Effector CD4-positive, alpha-beta T cell (primary cell): ENCODE measurements at regions not wholly inside any gene's neighbourhood (a gene's known extent, or its start where the extent isn't known, plus 50 kb on each side); places are given as distances from the start of the nearest gene placed in this dataset.
"Not testable (repeated sequence)": the region's sequence is repeated elsewhere in the genome, so short reads cannot be mapped to it uniquely, and the experiment has no call there.

Source experiments
- DNase-seq: peaks from one replicate; pipeline ENCODE4 v3.0.0-alpha.2; 2020

- no peak for DNase-seq
Measured at GRCh38 chr15:69554279-69554961, 101.8 kb downstream of the RPLP1 start.

GRCh38 chr15:69555080-69555479 lies 102.5 kb downstream of the RPLP1 start:
- no peak for DNase-seq

- DNase-seq = no peak
Measured at GRCh38 chr15:69556344-69556743, 103.7 kb downstream of the RPLP1 start.

GRCh38 chr15:69557020-69557706 lies 104.5 kb downstream of the RPLP1 start:
- no peak for DNase-seq

- no peak for DNase-seq
Measured at GRCh38 chr15:69557707-69558409, 105.2 kb downstream of the RPLP1 start.

- DNase-seq = no peak
Measured at GRCh38 chr15:69559440-69560190, 107.0 kb downstream of the RPLP1 start.

- DNase-seq = no peak
Measured at GRCh38 chr15:69561071-69561784, 108.6 kb downstream of the RPLP1 start.

GRCh38 chr15:69562116-69562515 lies 109.5 kb downstream of the RPLP1 start:
- DNase-seq = no peak

GRCh38 chr15:69562564-69562963 lies 109.9 kb downstream of the RPLP1 start:
- no peak for DNase-seq

- DNase-seq = no peak
Measured at GRCh38 chr15:69565066-69565655, 112.5 kb downstream of the RPLP1 start.

GRCh38 chr15:69567238-69567760 lies 114.7 kb downstream of the RPLP1 start:
- not testable (repeated sequence) for DNase-seq

- no peak for DNase-seq
Measured at GRCh38 chr15:69568173-69569009, 115.8 kb downstream of the RPLP1 start.

GRCh38 chr15:69570454-69570853 lies 117.8 kb downstream of the RPLP1 start:
- no peak for DNase-seq

GRCh38 chr15:69570997-69571396 lies 118.4 kb downstream of the RPLP1 start:
- no peak for DNase-seq

- DNase-seq = not testable (repeated sequence)
Measured at GRCh38 chr15:69573278-69573677, 120.7 kb downstream of the RPLP1 start.

GRCh38 chr15:69573815-69574475 lies 121.3 kb downstream of the RPLP1 start:
- no peak for DNase-seq

GRCh38 chr15:69574506-69574905 lies 121.9 kb downstream of the RPLP1 start:
- no peak for DNase-seq

- no peak for DNase-seq
Measured at GRCh38 chr15:69575387-69575786, 122.8 kb downstream of the RPLP1 start.

- peak; percentile 52 for DNase-seq
Measured at GRCh38 chr15:69576035-69576526, 123.5 kb downstream of the RPLP1 start.

- DNase-seq = no peak
Measured at GRCh38 chr15:69576948-69577351, 124.3 kb downstream of the RPLP1 start.
